T-cell (primary cell): ENCODE measurements at regions not wholly inside any gene's neighbourhood (a gene's known extent, or its start where the extent isn't known, plus 50 kb on each side); places are given as distances from the start of the nearest gene placed in this dataset.

Experiments used
- ATAC-seq, 4 experiments: fragments of 200-7000 bp in 3 of 4; fragments of 150-1000 bp in 1 of 4; cut with Tn5 transposase; replicated peaks in 1 of 4; 1 replicate in 3 of 4; 2 replicates in 1 of 4; pipeline ENCODE4 v1.10.0; 2021; ENCODE audit warnings: moderate library complexity in 3 of 4, mild to moderate bottlenecking in 2 of 4, moderate number of reproducible peaks in 1 of 4
- CTCF ChIA-PET, 2 donors: fragments of 300-600 bp; sonication (Branson Sonifier 250); formaldehyde crosslinking; loops; one replicate each; lab custom pipeline; 2022; ENCODE audit warnings: antibody characterized with exemption in 2 of 2; lab: Charles Lee
- POLR2A ChIA-PET, 2 donors: fragments of 300-600 bp; sonication (Branson Sonifier 250); formaldehyde crosslinking; loops; one replicate each; lab custom pipeline; 2022; ENCODE audit warnings: antibody characterized with exemption in 2 of 2; lab: Charles Lee
- DNase-seq, 35 experiments: peaks; one replicate each; pipeline versions ENCODE4 v3.0.0 to v3.0.0-alpha.2; 2013 to 2023
- H3K27ac ChIP-seq: one replicate; pipeline ENCODE4 v1.5.1; 2013; ENCODE audit warnings: low read length
- H3K27me3 ChIP-seq, 2 experiments: replicated peaks in 1 of 2; 1 replicate in 1 of 2; 2 replicates in 1 of 2; pipeline versions ENCODE4 v1.6.1 to v1.7.0; 2013; ENCODE audit warnings: low read length in 1 of 2, mixed read lengths in 1 of 2; ENCODE audit not compliant: control insufficient read depth in 2 of 2, insufficient read depth in 2 of 2; ENCODE audit errors: extremely low read depth in 1 of 2
- H3K36me3 ChIP-seq, 2 donors: 1 replicate in 1 of 2; 2 replicates in 1 of 2; pipeline versions ENCODE4 v1.6.1 to v1.7.0; 2013; ENCODE audit warnings: low read length in 1 of 2; ENCODE audit not compliant: control insufficient read depth in 2 of 2, insufficient read depth in 1 of 2; ENCODE audit errors: extremely low read depth in 1 of 2
- H3K4me1 ChIP-seq, 2 experiments: 1 replicate in 1 of 2; 2 replicates in 1 of 2; pipeline versions ENCODE4 v1.6.1 to v1.7.0; 2013; ENCODE audit warnings: low read length in 2 of 2, mixed read lengths in 1 of 2; ENCODE audit not compliant: insufficient read depth in 2 of 2, control insufficient read depth in 1 of 2; ENCODE audit errors: extremely low read depth in 1 of 2
- H3K4me3 ChIP-seq, 2 donors: 1 replicate in 1 of 2; 2 replicates in 1 of 2; pipeline versions ENCODE4 v1.5.1 to v1.7.0; 2013; ENCODE audit warnings: mild to moderate bottlenecking in 2 of 2, low read length in 1 of 2, moderate library complexity in 1 of 2; ENCODE audit not compliant: control insufficient read depth in 1 of 2; ENCODE audit errors: extremely low read depth in 1 of 2
- H3K9me3 ChIP-seq: 2 replicates; pipeline ENCODE4 v1.7.0; 2013
- H3K27ac Mint-ChIP-seq, 2 donors: one replicate each; pipeline ENCODE4 v1.8.0; 2020 to 2021; ENCODE audit warnings: mild to moderate bottlenecking in 2 of 2, mixed read lengths in 2 of 2
- H3K27me3 Mint-ChIP-seq, 2 donors: one replicate each; pipeline ENCODE4 v1.8.0; 2021 to 2022; ENCODE audit warnings: mixed read lengths in 2 of 2
- H3K36me3 Mint-ChIP-seq: one replicate; pipeline ENCODE4 v1.8.0; 2021; ENCODE audit warnings: mixed read lengths
- H3K4me1 Mint-ChIP-seq, 3 donors: one replicate each; pipeline ENCODE4 v1.8.0; 2020 to 2022; ENCODE audit warnings: mixed read lengths in 3 of 3, mild to moderate bottlenecking in 1 of 3
- H3K4me3 Mint-ChIP-seq, 3 donors: one replicate each; pipeline ENCODE4 v1.8.0; 2020 to 2022; ENCODE audit warnings: mild to moderate bottlenecking in 3 of 3, mixed read lengths in 3 of 3, moderate library complexity in 3 of 3
- H3K9me3 Mint-ChIP-seq, 3 donors: one replicate each; pipeline ENCODE4 v1.8.0; 2020 to 2022; ENCODE audit warnings: mixed read lengths in 3 of 3
- WGBS: methylation state at CpG from one replicate; pipeline ENCODE4 v1.1.5; 2013; ENCODE audit warnings: missing lambda C conversion rate; ENCODE audit not compliant: insufficient coverage; 5-methylcytosine and 5-hydroxymethylcytosine counted together

- 63% methylated on average over 3 of the region's 6 CpGs for WGBS
- Mint-ChIP-seq H3K27ac (no peak overlapping the region), H3K36me3 (no peaks in the 10 kb centered on the region), H3K27me3 (peaks cover 31 to 32% of the 10 kb centered on the region in 2 donors), H3K9me3 (peaks cover 8 to 15% (median 11%) of the 10 kb centered on the region in 3 donors), H3K4me3 (no peak overlapping the region), H3K4me1 (no peaks in the 10 kb centered on the region)
- ATAC-seq (no peak), DNase-seq (no peak)
- ChIA-PET POLR2A (no interaction called here), CTCF (no interaction called here)
- Histone ChIP-seq H3K27ac (no peak overlapping the region), H3K27me3 (peaks cover 0 to 50% of the 10 kb centered on the region in 2 experiments), H3K4me1 (no peaks in the 10 kb centered on the region), H3K4me3 (no peak overlapping the region), H3K36me3 (no peaks in the 10 kb centered on the region), H3K9me3 (no peaks in the 10 kb centered on the region)
These were observed 622.3 kb downstream of the PTPRU start for GRCh38 chr1:29858646-29859045.

GRCh38 chr1:29856340-29857114 lies 620.2 kb downstream of the PTPRU start:
- Histone ChIP-seq H3K36me3 (no peaks in the 10 kb centered on the region), H3K4me3 (no peak overlapping the region), H3K4me1 (no peaks in the 10 kb centered on the region), H3K9me3 (no peaks in the 10 kb centered on the region), H3K27me3 (peaks cover 0 to 59% of the 10 kb centered on the region in 2 experiments), H3K27ac (no peak overlapping the region)
- no peak overlapping the region for H3K4me3 Mint-ChIP-seq
- DNase-seq = no peak
- 80% methylated on average over 4 of the region's 12 CpGs for WGBS
- no peak for ATAC-seq
- H3K9me3 Mint-ChIP-seq = peaks cover 8 to 12% (median 9%) of the 10 kb centered on the region in 3 donors
- H3K27me3 Mint-ChIP-seq = peaks cover 36 to 39% of the 10 kb centered on the region in 2 donors
- ChIA-PET CTCF (no interaction called here), POLR2A (no interaction called here)
- no peaks in the 10 kb centered on the region for H3K36me3 Mint-ChIP-seq
- no peak overlapping the region for H3K27ac Mint-ChIP-seq
- no peaks in the 10 kb centered on the region for H3K4me1 Mint-ChIP-seq

GRCh38 chr1:29855561-29856160 lies 619.3 kb downstream of the PTPRU start:
- H3K4me3 Mint-ChIP-seq = no peak overlapping the region
- ATAC-seq (no peak), DNase-seq (no peak)
- Histone ChIP-seq H3K9me3 (no peaks in the 10 kb centered on the region), H3K36me3 (no peaks in the 10 kb centered on the region), H3K27ac (no peak overlapping the region), H3K27me3 (peaks cover 0 to 56% of the 10 kb centered on the region in 2 experiments), H3K4me1 (no peaks in the 10 kb centered on the region), H3K4me3 (no peak overlapping the region)
- 83% methylated on average over 5 of the region's 10 CpGs for WGBS
- ChIA-PET CTCF (no interaction called here), POLR2A (no interaction called here)
- H3K27ac Mint-ChIP-seq = no peak overlapping the region
- no peaks in the 10 kb centered on the region for H3K4me1 Mint-ChIP-seq
- H3K36me3 Mint-ChIP-seq = no peaks in the 10 kb centered on the region
- H3K27me3 Mint-ChIP-seq = peaks cover 36 to 37% of the 10 kb centered on the region in 2 donors
- H3K9me3 Mint-ChIP-seq = peaks cover 0 to 3% (median under 1%) of the 10 kb centered on the region in 3 donors

GRCh38 chr1:29854700-29855276 lies 618.5 kb downstream of the PTPRU start:
- Mint-ChIP-seq H3K36me3 (no peaks in the 10 kb centered on the region), H3K9me3 (no peaks in the 10 kb centered on the region), H3K4me3 (no peak overlapping the region), H3K27me3 (peaks cover 36 to 38% of the 10 kb centered on the region in 2 donors), H3K27ac (no peak overlapping the region), H3K4me1 (no peaks in the 10 kb centered on the region)
- Histone ChIP-seq H3K27ac (no peak overlapping the region), H3K36me3 (no peaks in the 10 kb centered on the region), H3K4me3 (no peak overlapping the region), H3K4me1 (no peaks in the 10 kb centered on the region), H3K9me3 (no peaks in the 10 kb centered on the region), H3K27me3 (peaks cover 0 to 53% of the 10 kb centered on the region in 2 experiments)
- ChIA-PET CTCF (no interaction called here), POLR2A (interaction anchor here in 1 of 2 donors (0.7 kb wide), 1 partner anchor 287 kb away, joined by 3 read pairs; no protein-coding TSS in a partner anchor)
- WGBS = 71% methylated on average over 5 of the region's 9 CpGs
- ATAC-seq (no peak), DNase-seq (no peak)

- Histone ChIP-seq H3K27me3 (peaks cover 0 to 44% of the 10 kb centered on the region in 2 experiments), H3K36me3 (no peaks in the 10 kb centered on the region), H3K4me1 (no peaks in the 10 kb centered on the region), H3K9me3 (no peaks in the 10 kb centered on the region), H3K27ac (no peak overlapping the region), H3K4me3 (no peak overlapping the region)
- CTCF ChIA-PET = no interaction called here
- Mint-ChIP-seq H3K4me3 (no peak overlapping the region), H3K4me1 (no peaks in the 10 kb centered on the region), H3K27me3 (peaks cover 31 to 35% of the 10 kb centered on the region in 2 donors), H3K27ac (no peak overlapping the region), H3K36me3 (no peaks in the 10 kb centered on the region), H3K9me3 (no peaks in the 10 kb centered on the region)
- ATAC-seq (no peak), DNase-seq (no peak)
- 80% methylated on average over 8 of the region's 10 CpGs for WGBS
- POLR2A ChIA-PET = interaction anchor here in 1 of 2 donors (0.7 kb wide), 1 partner anchor 286 kb away, joined by 3 read pairs; no protein-coding TSS in a partner anchor
These were observed 617.5 kb downstream of the PTPRU start for GRCh38 chr1:29853716-29854330.

- no peaks in the 10 kb centered on the region for H3K36me3 Mint-ChIP-seq
- ChIA-PET POLR2A (no interaction called here), CTCF (no interaction called here)
- H3K27me3 Mint-ChIP-seq = peaks cover 21 to 25% of the 10 kb centered on the region in 2 donors
- ATAC-seq = no peak
- H3K4me1 Mint-ChIP-seq = no peaks in the 10 kb centered on the region
- H3K4me3 Mint-ChIP-seq = no peak overlapping the region
- H3K4me1 ChIP-seq = no peaks in the 10 kb centered on the region
- no peak overlapping the region for H3K4me3 ChIP-seq
- H3K9me3 ChIP-seq = no peaks in the 10 kb centered on the region
- H3K36me3 ChIP-seq = no peaks in the 10 kb centered on the region
- H3K27ac ChIP-seq = no peak overlapping the region
- DNase-seq = no peak
- WGBS = no CpG with 5 or more reads among the region's 9 CpGs
- H3K27ac Mint-ChIP-seq = no peak overlapping the region
- peaks cover 0 to 39% of the 10 kb centered on the region in 2 experiments for H3K27me3 ChIP-seq
- H3K9me3 Mint-ChIP-seq = no peaks in the 10 kb centered on the region
These were observed 615.9 kb downstream of the PTPRU start for GRCh38 chr1:29852248-29852647.
